HG03280 (cell line): ENCODE measurements at regions not wholly inside any gene's neighbourhood (a gene's known extent, or its start where the extent isn't known, plus 50 kb on each side); places are given as distances from the start of the nearest gene placed in this dataset.
"Not testable (repeated sequence)": the region's sequence is repeated elsewhere in the genome, so short reads cannot be mapped to it uniquely, and the experiment has no call there.

Experiments
- ATAC-seq: cut with Tn5 transposase; IDR thresholded peaks from one replicate; pipeline ENCODE4 v1.9.1; 2021; ENCODE audit warnings: mild to moderate bottlenecking, moderate library complexity; ENCODE audit not compliant: unreplicated experiment

GRCh38 chr3:99322551-99322950, 315.8 kb upstream of the COL8A1 start:
- no peak for ATAC-seq

GRCh38 chr3:99321261-99321660, 317.1 kb upstream of the COL8A1 start:
- no peak for ATAC-seq

GRCh38 chr3:99319961-99320360, 318.4 kb upstream of the COL8A1 start:
- no peak for ATAC-seq

GRCh38 chr3:99319450-99319849, 318.9 kb upstream of the COL8A1 start:
- no peak for ATAC-seq

GRCh38 chr3:99317201-99317600, 321.2 kb upstream of the COL8A1 start:
- ATAC-seq, result no peak

- no peak for ATAC-seq
Observed at GRCh38 chr3:99315896-99316295, 322.5 kb upstream of the COL8A1 start.

- ATAC-seq, result no peak
Observed at GRCh38 chr3:99313485-99313884, 324.9 kb upstream of the COL8A1 start.

GRCh38 chr3:99298661-99299060, 339.7 kb upstream of the COL8A1 start:
- no peak for ATAC-seq

GRCh38 chr3:99295836-99296235, 342.6 kb upstream of the COL8A1 start:
- no peak for ATAC-seq

- ATAC-seq, result not testable (repeated sequence)
Observed at GRCh38 chr3:99294092-99294491, 344.3 kb upstream of the COL8A1 start.

- ATAC-seq, result no peak
Observed at GRCh38 chr3:99287876-99288275, 350.5 kb upstream of the COL8A1 start.

GRCh38 chr3:99286266-99286845, 352.0 kb upstream of the COL8A1 start:
- ATAC-seq, result no peak

- ATAC-seq, result no peak
Observed at GRCh38 chr3:99269606-99270351, 368.3 kb upstream of the DCBLD2 start.

GRCh38 chr3:99256788-99257187, 355.3 kb upstream of the DCBLD2 start:
- ATAC-seq, result no peak

- no peak for ATAC-seq
Observed at GRCh38 chr3:99253963-99254355, 352.5 kb upstream of the DCBLD2 start.

GRCh38 chr3:99250821-99251355, 349.4 kb upstream of the DCBLD2 start:
- ATAC-seq, result no peak

- no peak for ATAC-seq
Observed at GRCh38 chr3:99250272-99250671, 348.8 kb upstream of the DCBLD2 start.

GRCh38 chr3:99249627-99250026, 348.1 kb upstream of the DCBLD2 start:
- ATAC-seq, result no peak

- no peak for ATAC-seq
Observed at GRCh38 chr3:99248913-99249312, 347.4 kb upstream of the DCBLD2 start.

GRCh38 chr3:99248130-99248529, 346.6 kb upstream of the DCBLD2 start:
- ATAC-seq, result no peak

GRCh38 chr3:99246010-99246654, 344.6 kb upstream of the DCBLD2 start:
- no peak for ATAC-seq

- ATAC-seq, result no peak
Observed at GRCh38 chr3:99242271-99242670, 340.8 kb upstream of the DCBLD2 start.
